Loucy (cell line): ENCODE measurements at regions not wholly inside any gene's neighbourhood (a gene's known extent, or its start where the extent isn't known, plus 50 kb on each side); places are given as distances from the start of the nearest gene placed in this dataset.

ENCODE experiments used
- H2AFZ ChIP-seq: fragments of 200-600 bp; sonication (generic); 2 replicates; pipeline ENCODE4 v1.6.0; 2016; ENCODE audit warnings: antibody characterized with exemption, mild to moderate bottlenecking, low read length, moderate library complexity
- H3F3A ChIP-seq: fragments of 200-600 bp; 2 replicates; pipeline ENCODE4 v1.6.0; 2016; ENCODE audit warnings: antibody characterized with exemption, low read depth, mild to moderate bottlenecking
- H3K27me3 ChIP-seq: fragments of 200-600 bp; sonication (generic); 2 replicates; pipeline ENCODE4 v1.6.1; 2014; ENCODE audit warnings: low read length, mild to moderate bottlenecking; ENCODE audit not compliant: insufficient read depth, poor library complexity, severe bottlenecking
- H3K36me3 ChIP-seq: fragments of 200-600 bp; sonication (generic); 2 replicates; pipeline ENCODE4 v1.6.1; 2016; ENCODE audit warnings: low read length; ENCODE audit not compliant: insufficient read depth
- H3K4me1 ChIP-seq: fragments of 200-600 bp; sonication (generic); 2 replicates; pipeline ENCODE4 v1.5.1; 2014; ENCODE audit warnings: low read length, mild to moderate bottlenecking; ENCODE audit not compliant: insufficient read depth, poor library complexity, severe bottlenecking
- H3K4me2 ChIP-seq: fragments of 200-600 bp; sonication (generic); 2 replicates; pipeline ENCODE4 v1.6.0; 2014; ENCODE audit warnings: antibody characterized with exemption, low read length, low read depth, mild to moderate bottlenecking; ENCODE audit not compliant: poor library complexity, severe bottlenecking
- H3K4me3 ChIP-seq: fragments of 200-600 bp; sonication (generic); 2 replicates; pipeline ENCODE4 v1.5.1; 2014; ENCODE audit warnings: low read length, mild to moderate bottlenecking, mixed read lengths; ENCODE audit not compliant: poor library complexity, severe bottlenecking
- H3K79me2 ChIP-seq: fragments of 200-600 bp; sonication (generic); 2 replicates; pipeline ENCODE4 v1.6.1; 2014; ENCODE audit warnings: low read length; ENCODE audit not compliant: insufficient read depth
- H3K9ac ChIP-seq: fragments of 200-600 bp; sonication (generic); 2 replicates; pipeline ENCODE4 v1.6.0; 2014; ENCODE audit warnings: mild to moderate bottlenecking, low read depth, low read length, moderate library complexity; ENCODE audit not compliant: poor library complexity, severe bottlenecking
- H3K9me2 ChIP-seq: fragments of 200-600 bp; sonication (generic); replicated peaks from 2 replicates; pipeline ENCODE4 v1.6.1; 2016; ENCODE audit warnings: low read depth, low read length, mixed read lengths
- H3K9me3 ChIP-seq: fragments of 200-600 bp; sonication (generic); 2 replicates; pipeline ENCODE4 v1.6.1; 2014; ENCODE audit warnings: mild to moderate bottlenecking, antibody characterized with exemption, low read length, low read depth; ENCODE audit not compliant: insufficient read depth
- H4K20me1 ChIP-seq: fragments of 200-600 bp; sonication (generic); 2 replicates; pipeline ENCODE4 v1.6.0; 2014; ENCODE audit warnings: antibody characterized with exemption, low read length, mild to moderate bottlenecking; ENCODE audit not compliant: insufficient read depth, poor library complexity, severe bottlenecking
- EZH2phosphoT487 ChIP-seq: fragments of 200-600 bp; IDR thresholded peaks from 2 replicates; pipeline ENCODE4 v1.6.1; 2018; ENCODE audit warnings: antibody characterized with exemption, mild to moderate bottlenecking, moderate library complexity, borderline replicate concordance
- TF ChIP-seq, protein P1 (sequence below): fragments of 200-600 bp; sonication (generic); conservative IDR thresholded peaks from 2 replicates; pipeline ENCODE4 v1.5.1; 2014; ENCODE audit warnings: mild to moderate bottlenecking, antibody characterized with exemption, low read length

GRCh38 chr5:159566832-159567231 lies 236.5 kb upstream of the IL12B start:
- Histone ChIP-seq H3K27me3 (no peaks in the 10 kb centered on the region), H3K36me3 (no peaks in the 10 kb centered on the region), H3K4me3 (no peak overlapping the region), H3K9ac (no peak overlapping the region), H3K4me1 (no peaks in the 10 kb centered on the region), H3K9me2 (no peaks in the 10 kb centered on the region), H3K9me3 (no peaks in the 10 kb centered on the region), H2AFZ (no peak overlapping the region), H3F3A (no peaks in the 10 kb centered on the region), H4K20me1 (no peaks in the 10 kb centered on the region), H3K79me2 (no peaks in the 10 kb centered on the region), H3K4me2 (no peak overlapping the region)
- no peak for TF ChIP-seq EZH2phosphoT487
- TF ChIP-seq, protein P1, sequence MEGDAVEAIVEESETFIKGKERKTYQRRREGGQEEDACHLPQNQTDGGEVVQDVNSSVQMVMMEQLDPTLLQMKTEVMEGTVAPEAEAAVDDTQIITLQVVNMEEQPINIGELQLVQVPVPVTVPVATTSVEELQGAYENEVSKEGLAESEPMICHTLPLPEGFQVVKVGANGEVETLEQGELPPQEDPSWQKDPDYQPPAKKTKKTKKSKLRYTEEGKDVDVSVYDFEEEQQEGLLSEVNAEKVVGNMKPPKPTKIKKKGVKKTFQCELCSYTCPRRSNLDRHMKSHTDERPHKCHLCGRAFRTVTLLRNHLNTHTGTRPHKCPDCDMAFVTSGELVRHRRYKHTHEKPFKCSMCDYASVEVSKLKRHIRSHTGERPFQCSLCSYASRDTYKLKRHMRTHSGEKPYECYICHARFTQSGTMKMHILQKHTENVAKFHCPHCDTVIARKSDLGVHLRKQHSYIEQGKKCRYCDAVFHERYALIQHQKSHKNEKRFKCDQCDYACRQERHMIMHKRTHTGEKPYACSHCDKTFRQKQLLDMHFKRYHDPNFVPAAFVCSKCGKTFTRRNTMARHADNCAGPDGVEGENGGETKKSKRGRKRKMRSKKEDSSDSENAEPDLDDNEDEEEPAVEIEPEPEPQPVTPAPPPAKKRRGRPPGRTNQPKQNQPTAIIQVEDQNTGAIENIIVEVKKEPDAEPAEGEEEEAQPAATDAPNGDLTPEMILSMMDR = no peak

GRCh38 chr5:159567461-159567860 lies 237.2 kb upstream of the IL12B start:
- Histone ChIP-seq H3K9me3 (no peaks in the 10 kb centered on the region), H3K36me3 (no peaks in the 10 kb centered on the region), H3K79me2 (no peaks in the 10 kb centered on the region), H2AFZ (no peak overlapping the region), H3F3A (no peaks in the 10 kb centered on the region), H3K4me3 (no peak overlapping the region), H3K9me2 (no peaks in the 10 kb centered on the region), H3K9ac (no peak overlapping the region), H3K4me2 (no peak overlapping the region), H4K20me1 (no peaks in the 10 kb centered on the region), H3K4me1 (no peaks in the 10 kb centered on the region), H3K27me3 (no peaks in the 10 kb centered on the region)
- TF ChIP-seq, protein P1 = no peak
- no peak for TF ChIP-seq EZH2phosphoT487

GRCh38 chr5:159571501-159572244 lies 241.4 kb upstream of the IL12B start:
- Histone ChIP-seq H3K4me3 (no peak overlapping the region), H3K9me3 (no peaks in the 10 kb centered on the region), H3K9ac (no peak overlapping the region), H3K9me2 (no peaks in the 10 kb centered on the region), H3K79me2 (no peaks in the 10 kb centered on the region), H3F3A (no peaks in the 10 kb centered on the region), H3K4me2 (no peak overlapping the region), H3K36me3 (no peaks in the 10 kb centered on the region), H2AFZ (no peak overlapping the region), H3K27me3 (no peaks in the 10 kb centered on the region), H4K20me1 (no peaks in the 10 kb centered on the region), H3K4me1 (no peaks in the 10 kb centered on the region)
- TF ChIP-seq, protein P1 = no peak
- TF ChIP-seq EZH2phosphoT487 = no peak
